ENCODE measurements at regions not wholly inside any gene's neighbourhood (a gene's known extent, or its start where the extent isn't known, plus 50 kb on each side); places are given as distances from the start of the nearest gene placed in this dataset.

DNA sequence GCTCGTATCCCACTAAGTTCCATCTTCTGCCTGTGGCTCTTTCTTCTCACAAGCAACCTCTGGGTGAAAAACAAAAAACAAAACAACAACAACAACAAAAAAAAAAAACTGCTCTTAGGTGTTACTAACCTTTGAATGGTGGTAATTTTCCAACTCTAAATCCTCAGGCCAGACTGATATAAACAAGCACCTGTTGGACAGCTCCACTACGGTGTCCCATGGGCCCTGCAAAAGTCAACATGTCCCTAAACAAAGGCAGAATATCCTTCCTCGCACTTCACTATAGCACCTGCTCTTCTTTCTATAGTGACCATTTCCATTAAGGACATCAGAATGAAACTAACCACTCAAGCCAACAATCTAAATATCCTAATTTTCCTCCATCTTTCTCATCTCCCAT is 54.6 kb upstream of the PARM1 start:
- H3K9me3 Mint-ChIP-seq = peaks cover 8 to 9% of the 10 kb centered on the region in 2 donors
- no peaks in the 10 kb centered on the region for H3K36me3 Mint-ChIP-seq
- DNase-seq (ENCODE audit: low spot score in 2 of 2) (no peak), ATAC-seq (no peak)
- peak overlapping the region in 1 of 2 donors; percentile 8 for H3K27ac Mint-ChIP-seq

DNA sequence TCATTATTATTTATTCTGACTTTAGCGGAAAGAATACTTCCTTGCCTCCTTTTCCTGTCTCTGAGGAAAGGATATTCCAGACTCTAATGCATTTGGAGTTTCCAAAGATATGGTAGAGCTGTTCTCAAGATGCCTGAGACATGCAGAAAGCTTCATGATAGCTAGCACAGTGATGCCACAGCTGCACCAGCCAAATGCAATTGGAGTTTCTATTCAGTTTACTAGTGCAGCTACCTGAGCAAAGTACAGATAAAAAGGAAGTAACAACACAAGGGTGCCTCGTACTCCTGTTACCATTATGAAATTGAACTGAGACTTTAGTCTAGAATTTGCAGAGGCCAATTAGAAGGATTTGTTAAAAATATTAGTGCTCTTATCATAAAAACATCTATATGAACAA is 57.5 kb upstream of the PARM1 start:
- DNase-seq (ENCODE audit: low spot score in 2 of 2) (no peak), ATAC-seq (no peak)
- Mint-ChIP-seq H3K9me3 (peaks cover 2% of the 10 kb centered on the region in 2 donors), H3K27ac (no peak overlapping the region), H3K36me3 (no peaks in the 10 kb centered on the region)

DNA sequence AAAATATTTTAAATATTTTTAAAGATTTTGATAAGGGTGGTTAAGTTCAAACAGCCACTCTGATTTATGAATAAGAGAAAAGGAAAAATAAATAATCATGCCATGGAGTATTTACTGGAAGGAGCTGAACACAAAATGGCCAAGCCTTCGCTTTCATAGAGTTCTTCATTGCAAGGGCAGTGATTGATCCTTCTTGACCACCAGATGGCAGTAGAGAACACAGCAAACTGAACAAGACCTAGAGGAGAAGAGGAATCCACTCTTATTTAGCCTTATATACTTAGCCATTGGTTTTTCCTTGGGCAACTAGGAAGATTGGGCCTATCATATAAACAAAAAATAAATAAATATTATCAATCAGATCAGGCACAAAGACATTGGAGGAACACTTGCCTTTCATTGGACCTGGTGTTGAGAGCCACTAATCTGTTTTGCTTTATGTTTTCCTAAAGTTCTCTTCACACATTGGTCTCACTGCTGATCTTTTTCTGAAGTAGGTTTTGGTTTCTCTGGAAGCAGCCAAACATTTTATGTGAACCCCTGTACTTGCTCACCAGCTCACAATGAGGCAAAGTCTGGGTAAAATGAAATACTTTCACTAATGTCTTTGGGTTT is 58.1 kb upstream of the PARM1 start:
- H3K9me3 Mint-ChIP-seq = no peaks in the 10 kb centered on the region
- DNase-seq (ENCODE audit: low spot score in 2 of 2) = peak in 1 of 2 donors; percentile 10
- H3K36me3 Mint-ChIP-seq = no peaks in the 10 kb centered on the region
- no peak overlapping the region for H3K27ac Mint-ChIP-seq
- peak in 1 of 2 donors; percentile 73 for ATAC-seq

DNA sequence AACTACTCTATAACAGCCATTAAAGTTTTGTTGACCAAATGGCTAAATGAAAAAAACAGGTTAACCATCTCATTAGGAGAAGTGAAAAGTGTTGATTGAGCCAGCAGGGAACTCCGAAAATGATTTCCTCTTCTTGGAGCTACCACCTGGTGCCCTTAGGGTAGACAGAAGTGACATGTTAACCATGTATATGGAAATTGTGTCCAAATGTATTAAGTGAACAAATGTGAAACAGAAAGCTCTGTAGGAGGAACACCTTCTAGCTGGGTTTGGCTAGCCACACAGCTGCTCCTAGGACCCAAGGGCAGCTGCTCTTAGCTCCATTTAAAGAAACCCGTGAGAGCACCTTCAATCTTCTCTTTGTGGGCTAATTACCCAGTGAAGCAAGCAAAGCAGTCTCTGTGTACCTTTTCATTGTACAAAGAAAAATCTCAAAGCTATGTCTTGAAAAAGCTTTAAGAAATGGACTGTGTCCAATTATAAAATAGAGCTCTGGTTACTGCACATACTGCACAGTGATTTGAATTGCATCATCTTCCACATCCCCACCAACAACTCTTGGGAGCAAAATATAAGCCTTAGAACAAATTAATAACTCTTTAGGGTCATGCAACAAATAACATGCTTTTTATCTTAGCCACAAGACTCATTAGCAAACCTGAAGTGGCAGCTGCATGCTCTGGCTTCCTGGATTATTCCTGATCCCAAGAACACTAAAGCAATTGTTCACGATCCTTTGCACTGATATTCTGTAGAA is 59.2 kb upstream of the PARM1 start:
- no peak for ATAC-seq
- no peak for DNase-seq (ENCODE audit: low spot score in 2 of 2)
- Mint-ChIP-seq H3K27ac (no peak overlapping the region), H3K36me3 (no peaks in the 10 kb centered on the region), H3K9me3 (no peaks in the 10 kb centered on the region)

DNA sequence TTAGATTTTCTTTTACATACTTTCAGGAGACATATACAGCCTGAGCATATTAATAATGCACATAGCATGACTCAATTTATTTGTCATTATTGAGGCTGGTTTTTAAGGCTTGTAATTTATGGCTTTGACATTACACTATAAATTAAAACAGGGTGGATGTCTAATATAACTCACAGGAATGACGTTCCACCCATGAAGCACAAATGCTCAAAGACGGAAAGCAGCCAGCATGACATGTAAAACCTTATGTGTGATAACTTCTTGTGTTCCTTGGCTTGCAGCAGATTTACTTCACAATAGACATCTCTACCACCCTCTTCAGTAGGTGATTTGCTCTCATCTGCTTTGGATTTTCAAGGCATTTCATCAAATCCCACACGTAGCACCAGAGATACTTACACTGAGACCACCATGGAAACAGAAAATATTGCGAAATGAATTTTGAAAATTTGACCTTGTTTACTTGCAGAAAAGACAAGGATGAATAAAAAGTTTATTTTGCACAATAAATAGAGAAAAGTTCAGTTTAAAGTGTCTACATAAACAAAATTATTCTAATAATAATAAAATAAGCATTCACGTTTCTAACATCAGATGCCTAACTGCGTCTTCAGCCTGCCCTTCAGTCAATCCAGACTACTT is 64.7 kb upstream of the BTC start:
- H3K9me3 Mint-ChIP-seq = peaks cover 0 to 5% of the 10 kb centered on the region in 2 donors
- DNase-seq (ENCODE audit: low spot score in 2 of 2) (no peak), ATAC-seq (no peak)
- no peaks in the 10 kb centered on the region for H3K36me3 Mint-ChIP-seq
- H3K27ac Mint-ChIP-seq = no peak overlapping the region

DNA sequence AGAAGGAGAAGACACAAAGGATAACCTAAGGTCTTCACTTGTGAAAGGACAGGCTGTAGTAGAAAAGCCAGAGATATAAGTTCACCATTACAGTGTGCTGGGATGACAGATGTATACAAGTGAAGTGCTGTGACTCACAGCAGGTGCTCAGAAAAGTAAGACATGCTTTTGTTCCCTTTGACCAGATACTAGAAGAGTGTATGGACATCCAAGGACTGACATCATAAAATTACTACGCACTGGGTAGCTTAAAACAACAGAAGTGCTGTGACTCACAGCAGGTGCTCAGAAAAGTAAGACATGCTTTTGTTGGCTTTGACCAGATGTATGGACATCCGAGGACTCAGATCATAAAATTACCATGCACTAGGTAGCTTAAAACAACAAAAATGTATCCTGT is 61.6 kb upstream of the BTC start:
- no peak for DNase-seq (ENCODE audit: low spot score in 2 of 2)
- H3K36me3 Mint-ChIP-seq = no peaks in the 10 kb centered on the region
- no peak overlapping the region for H3K27ac Mint-ChIP-seq
- no peak for ATAC-seq
- no peaks in the 10 kb centered on the region for H3K9me3 Mint-ChIP-seq

DNA sequence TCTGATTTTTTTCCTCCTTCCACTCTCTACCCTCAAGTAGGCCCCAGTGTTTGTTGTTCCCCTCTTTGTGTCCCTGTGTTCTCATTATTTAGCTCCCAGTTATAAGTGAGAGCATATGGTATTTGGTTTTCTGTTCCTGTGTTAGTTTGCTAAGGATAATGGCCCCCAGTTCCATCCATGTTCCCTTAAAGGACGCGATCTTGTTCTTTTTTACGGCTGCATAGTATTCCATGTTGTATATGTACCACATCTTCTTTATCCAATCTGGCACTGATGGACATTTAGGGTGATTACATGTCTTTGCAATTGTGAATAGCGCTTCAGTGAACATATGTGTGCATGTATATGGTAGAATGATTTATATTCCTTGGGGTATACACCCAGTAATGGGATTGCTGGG is 54.5 kb upstream of the BTC start:
- Mint-ChIP-seq H3K27ac (no peak overlapping the region), H3K9me3 (peaks cover 4 to 13% of the 10 kb centered on the region in 2 donors), H3K36me3 (no peaks in the 10 kb centered on the region)
- ATAC-seq = no peak
- no peak for DNase-seq (ENCODE audit: low spot score in 2 of 2)

DNA sequence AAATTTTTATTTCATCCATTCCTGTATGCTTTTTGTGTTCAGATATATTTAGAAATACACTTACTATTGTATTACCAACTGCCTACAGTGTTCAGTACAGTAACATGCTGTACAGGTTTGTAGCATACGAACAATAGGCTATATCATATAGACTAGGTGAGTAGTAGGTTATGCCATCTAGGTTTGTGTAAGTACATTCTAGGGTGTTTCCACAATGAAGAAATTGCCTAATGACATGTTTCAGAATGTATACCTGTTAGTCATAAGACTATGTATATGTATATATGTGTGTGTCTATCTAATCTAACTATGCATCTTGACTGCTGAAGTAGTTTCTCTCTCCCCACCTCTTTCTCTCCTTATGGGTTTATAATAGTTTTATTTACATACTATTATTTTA is 51.5 kb upstream of the BTC start:
- Mint-ChIP-seq H3K9me3 (peaks cover 4 to 13% of the 10 kb centered on the region in 2 donors), H3K27ac (no peak overlapping the region), H3K36me3 (no peaks in the 10 kb centered on the region)
- ATAC-seq = no peak
- DNase-seq (ENCODE audit: low spot score in 2 of 2) = no peak
